ENCODE measurements at regions not wholly inside any gene's neighbourhood (a gene's known extent, or its start where the extent isn't known, plus 50 kb on each side); places are given as distances from the start of the nearest gene placed in this dataset.

DNA sequence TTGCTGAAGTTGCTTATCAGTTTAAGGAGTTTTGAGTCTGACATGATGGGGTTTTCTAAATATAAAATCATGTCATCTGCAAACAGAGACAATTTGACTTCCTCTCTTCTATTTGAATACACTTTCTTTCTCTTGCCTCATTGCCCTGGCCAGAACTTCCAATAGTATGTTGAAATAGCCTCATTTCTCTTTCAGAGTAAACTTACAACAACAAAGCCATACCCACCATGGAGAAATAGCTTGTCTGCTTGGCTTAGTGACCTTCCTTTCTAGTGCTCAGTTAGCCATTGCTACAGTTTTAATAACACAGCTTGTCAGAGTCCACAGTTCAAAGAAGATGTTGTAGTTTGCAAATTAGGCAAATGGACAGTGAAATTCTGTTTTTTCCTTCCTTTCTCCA, 228.0 kb downstream of the ETAA1 start:
- DNase-seq (ENCODE audit: low spot score) = no peak

DNA sequence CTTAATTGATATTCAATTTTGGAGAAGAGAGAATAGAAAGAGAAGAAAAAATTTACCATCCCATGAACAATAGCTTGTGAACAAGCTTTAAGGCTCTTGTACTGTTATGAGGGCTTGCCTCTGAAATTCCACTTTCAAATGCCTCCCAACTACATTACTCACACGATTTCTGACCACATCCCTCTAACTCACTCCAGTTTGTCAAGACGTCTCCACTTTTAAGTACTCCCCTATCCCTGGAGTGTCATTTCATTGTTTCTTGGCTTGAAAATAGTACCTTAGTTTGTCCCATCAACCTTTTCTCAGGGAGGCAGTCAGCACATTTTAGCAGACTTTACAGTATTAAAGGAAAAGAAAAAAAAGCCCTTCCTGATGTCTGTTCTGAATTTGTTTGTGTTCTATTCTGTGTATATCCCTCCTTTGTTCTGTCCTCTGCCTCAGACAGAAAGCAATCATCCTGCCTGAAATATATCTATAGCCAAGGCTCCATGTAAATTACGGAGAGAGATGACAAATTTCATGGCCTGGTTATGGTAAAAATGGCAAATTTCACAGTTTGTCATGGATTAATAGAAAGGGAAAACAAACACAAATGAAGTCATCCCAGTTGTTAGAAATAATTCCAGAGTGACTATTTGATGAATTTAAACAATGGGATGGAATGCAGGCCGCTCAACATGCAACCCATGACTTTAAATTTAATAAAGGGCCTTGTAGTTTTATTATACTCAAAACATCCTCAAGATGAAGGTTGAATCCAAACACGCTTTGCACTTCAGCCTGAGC, 228.8 kb downstream of the ETAA1 start:
- no peak for DNase-seq (ENCODE audit: low spot score)

DNA sequence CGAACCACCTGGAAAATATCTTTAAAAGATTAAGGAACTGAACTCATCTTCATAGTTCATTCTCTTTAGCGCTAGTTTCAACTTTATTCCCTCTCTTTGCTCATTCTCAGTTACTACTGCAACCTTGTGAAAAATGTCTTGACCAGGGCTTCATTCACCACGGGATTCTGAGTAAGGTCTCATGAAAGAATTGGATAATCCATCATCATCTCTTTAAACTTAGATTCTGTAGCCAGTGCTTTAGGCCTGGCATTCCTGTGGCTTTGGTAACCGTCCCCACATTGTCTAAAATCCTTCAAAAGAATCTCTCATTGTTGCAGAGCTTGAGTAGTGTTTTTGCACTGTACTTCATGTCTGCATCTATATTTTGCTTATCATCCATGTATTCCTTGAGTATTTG, 229.5 kb downstream of the ETAA1 start:
- no peak for DNase-seq (ENCODE audit: low spot score)

DNA sequence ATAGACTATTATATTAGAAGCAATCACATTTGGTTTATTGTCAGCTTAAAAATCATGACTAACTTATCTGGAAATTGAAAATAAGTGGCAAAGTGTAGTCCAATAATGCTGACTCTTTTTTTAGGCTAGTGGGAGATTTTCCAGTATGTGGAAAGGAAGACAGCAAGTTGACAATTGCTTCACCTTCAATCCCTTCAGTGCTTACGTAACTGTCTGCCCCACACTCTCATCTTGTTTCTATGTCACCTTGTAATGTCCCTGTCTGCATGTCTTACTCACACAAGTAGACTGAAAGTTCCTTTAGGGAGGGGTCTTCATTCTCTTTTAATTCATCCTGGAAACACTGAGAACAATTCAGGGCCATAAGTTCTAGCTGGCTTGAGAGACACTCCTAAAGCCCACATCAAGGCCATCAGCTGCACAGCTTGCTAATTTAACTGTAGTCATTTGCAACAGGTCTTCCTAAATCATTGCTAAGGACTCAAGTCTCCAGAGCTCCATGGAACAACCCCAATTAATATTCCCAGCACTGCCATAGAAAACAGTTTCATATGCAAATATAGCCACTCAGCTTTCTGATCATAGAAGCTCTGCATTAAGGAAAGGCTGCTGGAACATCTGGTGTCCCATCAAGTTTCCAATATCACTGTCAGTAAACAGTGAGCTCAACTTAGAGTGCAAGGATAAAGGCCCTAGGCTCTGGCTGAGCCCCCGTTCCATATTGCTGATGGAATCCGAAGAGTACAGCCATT, 230.5 kb downstream of the ETAA1 start:
- DNase-seq (ENCODE audit: low spot score) = no peak

DNA sequence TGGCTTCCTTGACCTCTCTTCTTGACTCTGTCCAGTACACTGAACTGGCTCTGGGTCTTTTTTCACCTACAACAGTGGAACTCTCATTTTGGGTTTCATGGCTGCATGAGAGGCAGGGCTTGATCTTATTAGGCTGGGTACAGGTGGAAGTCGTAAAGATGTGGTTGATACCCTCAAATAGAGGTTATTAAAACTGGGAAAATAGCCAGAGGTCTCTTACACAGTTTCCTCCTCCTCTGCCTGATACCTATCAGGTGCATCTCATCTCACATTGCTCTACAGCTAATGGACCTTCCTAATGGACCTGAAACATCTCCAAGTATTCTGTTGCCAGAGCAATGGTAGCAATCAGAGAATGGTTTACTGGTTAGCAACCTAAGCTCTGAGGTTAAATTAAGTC, 231.8 kb downstream of the ETAA1 start:
- DNase-seq (ENCODE audit: low spot score) = no peak

DNA sequence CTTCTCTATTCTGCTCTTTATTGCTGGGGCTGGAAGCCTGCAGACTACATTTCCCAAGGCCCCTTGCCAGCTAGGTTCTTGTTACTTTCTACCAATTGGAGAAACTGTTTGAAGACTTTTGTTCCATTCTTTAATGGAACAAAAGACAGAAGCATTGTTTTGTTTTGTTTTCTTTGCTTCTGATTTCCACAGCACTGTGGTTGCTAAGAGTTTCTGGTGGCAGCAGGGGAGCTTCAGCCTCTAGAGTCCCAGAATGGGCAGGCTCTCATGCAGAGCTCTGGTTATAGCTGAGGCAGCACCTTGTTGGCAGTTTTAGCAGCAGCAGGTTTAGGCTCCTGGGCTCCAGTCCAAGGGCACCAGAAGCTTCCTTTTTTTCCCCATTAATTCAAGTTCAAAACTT, 234.3 kb downstream of the ETAA1 start:
- DNase-seq (ENCODE audit: low spot score) = no peak

DNA sequence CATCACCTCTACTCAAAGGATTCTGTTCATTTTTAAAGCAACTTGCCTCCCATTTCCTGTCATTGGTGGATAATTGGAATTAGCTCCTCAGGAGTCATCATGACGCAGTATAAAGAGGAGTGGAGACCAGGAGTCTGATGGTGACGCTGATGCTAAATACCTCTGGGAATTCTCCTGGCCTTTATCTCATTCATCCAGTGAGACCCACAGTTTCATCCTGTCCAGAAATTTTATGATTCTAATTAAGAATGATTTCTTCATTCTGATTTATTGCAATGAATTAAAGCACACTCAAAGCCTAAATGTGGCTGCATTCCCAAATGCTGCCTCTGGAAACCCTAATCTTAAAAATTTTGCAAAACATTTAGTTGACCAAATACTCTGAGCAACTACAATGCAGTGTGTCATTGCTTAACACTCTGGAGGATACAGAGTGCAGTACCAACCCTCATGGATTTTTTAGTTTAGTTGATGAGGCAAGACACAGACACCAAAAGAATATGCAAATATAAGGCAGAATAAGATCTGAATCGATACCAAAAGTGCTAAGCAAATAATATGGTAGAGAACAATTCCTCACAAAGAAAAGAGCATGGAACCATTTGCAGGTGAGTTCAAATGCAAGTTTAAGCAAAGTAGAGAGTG, 236.2 kb downstream of the ETAA1 start:
- DNase-seq (ENCODE audit: low spot score) = no peak

DNA sequence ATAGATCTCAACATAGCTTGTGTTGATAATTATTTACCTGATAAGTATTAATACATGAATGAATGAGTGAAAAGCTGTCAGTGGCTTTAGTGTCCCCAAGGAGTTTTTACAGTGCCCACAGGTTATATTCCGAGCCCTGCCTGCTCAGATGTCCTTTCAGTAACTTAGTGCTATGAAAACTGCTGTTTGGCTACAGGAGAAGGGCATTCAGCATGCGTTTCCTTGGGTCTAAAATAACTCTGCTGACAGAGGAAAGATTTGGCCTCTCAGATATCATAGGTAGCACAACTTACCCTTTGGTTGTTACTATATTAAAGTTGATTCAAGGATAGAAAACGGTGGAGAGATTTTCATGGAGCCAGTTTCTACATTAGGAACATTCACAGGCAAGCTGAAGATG, 241.0 kb downstream of the ETAA1 start:
- DNase-seq (ENCODE audit: low spot score) = no peak

DNA sequence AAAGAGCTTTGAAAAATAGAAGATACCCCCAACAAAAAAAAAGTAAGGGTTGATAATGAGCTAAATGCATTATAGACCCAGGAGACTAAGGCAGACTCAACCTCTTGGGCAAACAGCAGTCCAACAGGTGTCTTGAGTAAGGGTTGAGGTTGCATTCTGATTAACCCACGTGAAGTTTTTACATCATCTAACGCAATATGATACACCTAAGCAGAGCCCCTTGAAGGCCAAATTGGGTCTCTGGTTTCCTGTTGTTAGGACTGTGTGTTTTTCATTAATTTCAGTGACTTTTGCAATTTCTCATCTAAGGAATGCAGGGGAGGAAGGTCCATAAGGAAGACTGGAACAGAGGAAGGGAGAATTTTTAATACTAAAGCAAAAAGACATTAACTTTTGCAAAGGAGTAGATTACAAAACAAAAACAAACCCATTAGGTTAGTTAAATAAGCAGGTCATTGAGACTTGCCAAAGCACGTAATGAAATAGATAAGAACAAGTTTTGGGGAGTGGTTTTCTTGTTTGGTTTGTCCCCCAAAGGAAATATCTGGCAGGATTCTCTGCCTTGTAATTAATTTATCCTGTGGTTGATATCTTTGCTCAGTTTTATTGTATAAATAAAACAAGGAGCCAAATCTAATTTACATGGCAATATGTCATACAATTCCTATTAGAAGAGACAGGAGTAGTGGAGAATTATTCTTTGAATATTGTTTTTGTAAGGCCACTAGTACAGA, 244.3 kb downstream of the ETAA1 start:
- no peak for DNase-seq (ENCODE audit: low spot score)

DNA sequence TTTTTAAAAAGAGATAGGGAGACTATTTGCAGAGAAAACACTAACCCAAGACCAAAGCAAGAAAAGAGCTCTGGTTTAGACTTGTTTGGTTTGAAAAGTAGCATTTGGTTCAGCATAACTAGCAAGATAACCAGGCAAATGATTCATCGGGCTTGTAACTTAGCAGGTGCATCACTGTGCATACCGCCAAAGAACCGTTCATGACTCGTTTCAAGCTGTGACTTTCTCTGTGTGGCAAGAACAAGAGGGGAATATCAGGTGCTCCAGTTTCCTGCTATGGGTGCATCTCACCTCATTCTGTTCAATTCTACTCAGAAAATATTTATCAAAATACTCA, 244.9 kb downstream of the ETAA1 start:
- DNase-seq (ENCODE audit: low spot score) = no peak

DNA sequence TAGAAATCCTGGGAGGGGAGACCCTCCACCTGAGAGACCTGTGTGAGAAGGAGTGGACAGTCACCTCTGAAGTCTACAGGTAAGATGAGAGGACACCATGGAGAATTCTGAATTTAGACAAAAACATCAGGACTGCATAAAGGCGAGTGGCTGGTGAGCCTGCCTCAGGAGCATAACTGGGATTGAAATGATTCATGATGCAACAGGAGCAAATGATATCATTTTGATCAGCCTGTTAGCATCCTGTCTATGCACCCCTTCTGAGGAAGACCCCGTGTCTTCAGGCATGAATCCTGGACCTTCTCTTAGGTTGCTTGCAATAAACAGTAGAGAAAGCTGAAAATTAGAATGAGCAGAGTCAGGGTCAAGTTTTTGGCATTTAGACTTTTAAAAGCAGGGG, 245.8 kb downstream of the ETAA1 start:
- DNase-seq (ENCODE audit: low spot score) = no peak

DNA sequence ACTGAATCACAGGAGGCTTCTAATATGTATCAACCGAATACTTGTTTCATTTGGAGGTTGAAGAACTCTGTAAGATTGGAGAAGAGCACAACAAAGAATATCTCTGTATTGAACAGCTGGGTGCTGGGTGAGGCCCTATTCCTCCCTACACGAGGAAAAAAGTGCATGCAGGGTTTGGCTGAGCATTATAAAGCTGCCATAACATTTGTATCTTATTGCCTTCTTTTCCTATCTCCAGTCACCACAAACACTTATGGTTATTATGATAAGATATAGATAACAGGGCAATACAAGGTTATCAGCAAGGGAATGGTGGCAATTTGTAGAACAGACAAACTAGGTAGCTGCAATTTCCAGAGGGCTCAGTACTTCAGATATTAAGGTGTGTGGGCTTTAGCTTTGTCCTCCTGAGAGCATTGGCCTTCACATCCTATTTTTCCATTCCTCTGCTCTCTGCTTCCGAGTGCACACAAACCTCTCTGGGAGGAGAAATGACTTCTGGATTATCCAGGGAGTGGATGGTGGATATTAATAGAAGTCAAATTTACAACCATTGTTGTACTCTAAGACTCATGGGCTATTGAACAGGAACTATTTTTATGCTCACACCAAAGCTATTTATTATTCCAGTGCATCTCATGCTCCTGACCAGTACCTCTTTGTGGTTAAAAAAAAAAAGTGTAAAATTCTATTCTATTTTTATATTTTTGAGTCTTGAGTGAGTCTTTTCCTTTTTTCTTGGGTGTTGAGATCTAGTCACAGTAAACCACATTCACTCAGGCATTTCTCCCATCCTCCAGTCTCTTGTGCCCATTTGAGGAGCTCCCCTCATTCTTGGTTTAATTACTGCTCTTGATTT, 248.4 kb downstream of the ETAA1 start:
- DNase-seq (ENCODE audit: low spot score) = no peak

DNA sequence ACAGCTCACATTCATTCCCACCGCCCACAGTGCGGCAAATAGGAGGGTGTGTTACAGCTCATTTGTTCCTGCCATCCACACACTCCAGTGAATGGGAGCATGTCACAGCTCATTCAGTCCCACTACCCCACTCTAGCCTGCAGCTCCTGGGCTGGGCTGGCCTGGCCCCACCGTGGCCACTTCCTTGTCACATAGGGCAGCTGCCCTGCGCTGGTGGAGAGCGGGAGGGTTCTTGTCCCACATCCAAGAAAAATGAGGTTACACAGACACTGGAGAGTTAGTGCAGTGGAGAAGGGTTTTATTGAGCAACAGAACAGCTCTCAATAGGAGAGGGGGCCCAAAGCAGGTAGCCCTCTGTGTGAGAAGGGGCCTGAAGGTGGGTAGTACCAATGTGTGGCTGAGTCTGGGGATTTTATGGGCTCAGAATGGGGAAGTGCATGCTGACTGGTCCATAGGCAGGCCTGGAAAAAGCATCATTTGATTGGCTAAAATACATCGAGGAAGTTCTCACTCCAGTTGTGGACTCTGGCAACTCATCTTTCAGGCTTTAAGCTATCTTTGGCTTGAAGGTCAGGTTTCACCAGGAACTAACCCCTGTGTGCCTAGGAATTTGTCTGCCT, 249.7 kb downstream of the ETAA1 start:
- DNase-seq (ENCODE audit: low spot score) = no peak

DNA sequence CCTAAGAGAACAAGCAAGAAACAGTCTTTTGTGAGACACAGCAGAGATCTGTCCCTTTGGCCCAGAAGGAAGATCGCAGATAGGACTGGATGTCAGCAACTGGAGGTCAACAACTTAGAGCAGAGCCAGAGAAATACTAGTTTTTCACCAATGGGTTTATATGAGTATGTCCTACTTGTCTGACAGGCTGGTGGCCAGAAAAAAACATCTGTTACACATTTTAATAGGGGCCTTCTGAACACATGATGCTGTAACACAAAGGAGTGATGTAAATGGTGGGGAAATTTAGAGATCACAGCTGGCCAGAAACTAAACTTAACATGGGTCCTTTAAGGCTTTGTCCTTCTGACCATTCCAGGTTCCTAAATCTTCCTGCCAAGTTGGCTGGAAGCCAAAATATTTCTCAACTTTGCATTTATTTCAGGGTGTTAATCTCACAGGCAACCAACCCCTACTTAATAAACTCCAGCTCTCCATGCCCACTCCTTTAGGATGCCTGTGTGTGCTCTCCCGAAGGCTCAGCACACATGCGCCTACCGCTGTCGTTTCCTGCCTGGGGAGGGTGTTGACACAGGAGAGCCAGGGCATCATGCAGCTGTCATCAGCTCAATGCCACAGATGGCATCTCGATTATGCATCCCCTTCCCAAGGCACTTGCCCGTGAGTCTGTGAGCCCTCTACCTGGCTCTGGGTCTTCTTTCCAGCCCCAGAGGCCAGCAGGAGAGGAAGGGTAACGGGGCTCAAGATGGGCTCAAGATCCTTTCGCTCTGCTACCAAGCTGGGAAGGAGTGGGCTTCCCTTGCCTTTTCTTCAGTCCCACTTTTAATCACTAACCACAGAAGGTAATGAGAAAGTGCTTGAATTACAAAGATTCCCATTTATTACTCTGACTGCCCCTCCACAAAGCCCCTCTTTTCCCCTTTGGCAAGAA, 252.5 kb downstream of the ETAA1 start:
- DNase-seq (ENCODE audit: low spot score) = no peak

DNA sequence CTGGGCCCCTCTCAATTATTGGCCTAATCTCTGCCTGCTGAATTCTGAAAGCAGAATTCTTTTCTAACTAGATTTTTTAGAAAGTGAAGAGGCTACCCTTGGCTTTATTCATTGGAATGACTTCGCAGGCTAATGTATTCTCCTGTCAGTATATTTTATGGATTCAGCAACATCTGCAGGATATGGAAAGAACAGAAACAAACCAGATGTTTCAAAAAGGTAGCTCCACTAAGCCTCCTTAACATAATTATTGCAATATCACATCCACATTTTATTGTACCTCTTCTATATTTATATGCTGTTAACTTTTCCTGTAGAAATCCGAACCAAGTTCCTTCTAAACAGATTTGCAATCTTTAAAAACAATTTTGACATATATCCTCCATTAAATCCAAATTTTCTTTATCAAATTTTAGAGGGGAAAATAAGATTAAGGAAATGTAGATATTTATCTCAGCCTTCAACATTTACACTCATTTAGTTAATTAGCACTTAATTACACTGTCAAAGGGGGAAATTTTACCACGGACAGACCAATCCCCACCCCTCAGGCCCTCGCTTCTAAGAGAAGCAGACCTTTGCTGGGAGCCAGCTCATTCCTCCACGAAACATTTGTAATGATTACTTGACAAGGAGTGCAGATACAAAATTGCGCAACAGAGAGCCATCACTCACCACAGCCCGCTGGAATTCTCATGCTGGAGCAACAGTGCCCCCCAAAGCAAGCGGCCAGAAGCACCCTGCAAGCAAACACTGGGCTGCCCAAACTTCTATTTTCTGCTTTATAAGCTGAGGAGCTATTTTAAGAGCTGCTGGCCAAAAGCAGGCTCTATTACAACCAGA, 253.4 kb downstream of the ETAA1 start:
- no peak for DNase-seq (ENCODE audit: low spot score)

DNA sequence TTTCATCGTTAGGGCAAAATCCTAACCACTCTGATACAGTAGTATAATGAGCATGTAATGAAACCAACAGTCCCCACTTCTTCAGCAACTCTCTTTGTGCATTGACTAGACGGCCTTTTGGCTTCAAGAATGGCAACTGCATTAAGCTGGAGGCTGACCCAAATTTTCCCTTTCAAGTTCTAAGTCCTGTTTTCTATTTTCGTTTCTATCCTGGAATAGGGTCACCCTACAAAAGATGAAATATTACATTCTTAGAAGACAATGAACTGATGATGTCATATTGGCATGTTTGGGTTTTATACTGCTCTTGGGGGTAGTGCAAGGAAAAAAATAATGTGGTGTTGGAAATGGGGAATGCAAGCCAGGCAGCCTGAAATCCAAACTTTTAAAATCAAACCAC, 254.4 kb downstream of the ETAA1 start:
- DNase-seq (ENCODE audit: low spot score) = no peak

DNA sequence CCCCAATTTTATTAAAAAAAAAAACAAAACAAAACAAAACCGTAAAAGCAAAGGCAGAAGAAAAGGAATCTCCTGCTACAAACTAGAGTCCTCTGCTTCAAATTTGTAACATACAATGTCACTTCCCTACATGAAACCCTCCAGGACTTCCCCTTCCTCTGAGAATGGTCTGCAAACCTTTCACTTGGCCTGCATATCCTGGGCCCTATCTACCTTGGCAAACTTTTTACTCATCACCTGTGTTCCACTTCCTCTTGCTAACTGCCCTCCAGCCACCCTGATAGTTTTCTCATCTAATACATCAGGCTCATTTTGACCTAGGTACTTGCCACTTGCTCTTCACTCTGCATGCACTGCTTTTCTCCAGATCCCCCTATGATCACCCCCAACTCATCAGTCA, 255.5 kb downstream of the ETAA1 start:
- DNase-seq (ENCODE audit: low spot score) = no peak

DNA sequence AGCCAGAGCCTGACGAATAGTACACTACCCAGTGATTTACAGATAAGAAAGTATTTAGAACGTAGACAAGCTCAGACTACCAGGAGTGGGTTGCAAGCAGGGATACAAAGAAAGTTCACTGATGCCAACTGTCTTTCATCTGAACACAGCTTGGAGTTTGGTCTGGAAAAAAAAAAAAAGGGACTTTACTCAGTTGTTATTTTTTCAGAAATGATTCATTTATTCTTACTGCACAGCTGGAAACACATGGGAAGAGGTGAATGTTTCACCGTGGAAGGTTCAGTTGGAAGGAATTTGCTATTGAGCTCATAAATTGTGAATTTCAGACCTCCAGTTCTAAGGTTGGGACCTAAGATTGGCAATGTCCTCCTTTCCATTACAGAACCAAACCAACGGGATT, 259.7 kb downstream of the ETAA1 start:
- no peak for DNase-seq (ENCODE audit: low spot score)

DNA sequence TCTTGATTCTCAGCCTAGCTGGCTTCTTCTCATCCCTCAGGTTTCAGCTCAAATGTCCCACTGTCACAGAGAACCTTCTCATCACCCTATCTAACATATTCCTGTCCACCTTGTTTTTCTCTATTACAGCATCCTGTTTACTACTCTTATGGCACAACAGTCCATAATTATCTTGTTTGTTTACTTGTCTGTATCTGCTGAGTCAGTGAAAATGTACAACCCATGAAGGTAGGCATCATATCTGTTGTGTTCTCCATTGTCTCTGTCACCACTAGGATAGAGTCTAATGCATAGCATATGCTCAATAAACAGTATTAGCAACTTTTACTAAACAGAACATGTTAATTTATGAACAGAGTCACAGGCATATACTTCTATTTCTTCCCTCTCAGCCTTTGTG, 261.7 kb downstream of the ETAA1 start:
- no peak for DNase-seq (ENCODE audit: low spot score)
